Upper lobe of left lung (tissue), 6 donors: ENCODE measurements at regions not wholly inside any gene's neighbourhood (a gene's known extent, or its start where the extent isn't known, plus 50 kb on each side); places are given as distances from the start of the nearest gene placed in this dataset.
A peak's percentile ranks its signal among the peaks of the same experiment; 100 is the strongest.

Experiments
- ATAC-seq, 2 donors: fragments of 200-7000 bp; cut with Tn5 transposase; one replicate each; pipeline ENCODE4 v1.9.1; 2022; ENCODE audit warnings: mild to moderate bottlenecking in 2 of 2, moderate library complexity in 2 of 2; ENCODE audit not compliant: low FRiP score in 2 of 2
- DNase-seq, 2 donors: peaks; one replicate each; pipeline ENCODE4 v3.0.0-alpha.2; 2019 to 2020
- H3K27ac ChIP-seq, 4 donors: fragments of 200-600 bp; sonication (generic); one replicate each; pipeline ENCODE4 v1.5.1; 2016 to 2019
- H3K27me3 ChIP-seq, 4 donors: fragments of 200-600 bp; sonication (generic); one replicate each; pipeline ENCODE4 v1.5.1; 2017 to 2019
- H3K36me3 ChIP-seq, 4 donors: fragments of 200-600 bp; sonication (generic); one replicate each; pipeline ENCODE4 v1.5.1; 2016 to 2019
- H3K4me1 ChIP-seq, 4 donors: fragments of 200-600 bp; sonication (generic); one replicate each; pipeline ENCODE4 v1.5.1; 2018 to 2019
- H3K4me3 ChIP-seq, 4 donors: fragments of 200-600 bp; sonication (generic); one replicate each; pipeline ENCODE4 v1.5.1; 2017 to 2019; ENCODE audit warnings: mild to moderate bottlenecking in 2 of 4, moderate library complexity in 1 of 4
- H3K9me3 ChIP-seq, 4 donors: fragments of 200-600 bp; sonication (generic); one replicate each; pipeline ENCODE4 v1.5.1; 2018 to 2019
- CTCF ChIP-seq, 6 experiments: fragments of 450-650 bp in 4 of 6; fragments of 200-600 bp in 2 of 6; sonication (generic) in 2 of 6; IDR thresholded peaks; one replicate each; pipeline ENCODE4 v1.5.1; 2016 to 2019; ENCODE audit warnings: antibody characterized with exemption in 6 of 6
- EP300 ChIP-seq, 4 donors: sonication (generic); formaldehyde crosslinking; IDR thresholded peaks; one replicate each; pipeline ENCODE4 v1.5.1; 2017; ENCODE audit warnings: antibody characterized with exemption in 4 of 4, control low read depth in 2 of 4
- POLR2A ChIP-seq, 4 donors: fragments of 450-650 bp; IDR thresholded peaks; one replicate each; pipeline ENCODE4 v1.5.1; 2016 to 2017; ENCODE audit warnings: antibody characterized with exemption in 4 of 4, mild to moderate bottlenecking in 2 of 4
- POLR2AphosphoS5 ChIP-seq, 2 donors: sonication (generic); formaldehyde crosslinking; IDR thresholded peaks; one replicate each; pipeline ENCODE4 v1.5.1; 2017; ENCODE audit warnings: antibody characterized with exemption in 2 of 2
- WGBS, 2 donors: methylation state at CpG; one replicate each; pipeline ENCODE4 v1.1.5; 2017 to 2018; 5-methylcytosine and 5-hydroxymethylcytosine counted together
- donor health status: DM: no; HTN: no; CAD: no; lungs with moderate emphysema.
- donor health status: DM: no; HTN: yes; CAD: no; lungs with severe emphysema.

- Histone ChIP-seq H3K27ac (no peak overlapping the region), H3K9me3 (no peaks in the 10 kb centered on the region), H3K36me3 (no peaks in the 10 kb centered on the region), H3K27me3 (no peaks in the 10 kb centered on the region), H3K4me1 (no peaks in the 10 kb centered on the region), H3K4me3 (no peak overlapping the region)
- DNase-seq, result no peak
- ATAC-seq, result peak in 1 of 2 donors; percentile 79
- TF ChIP-seq CTCF (IDR thresholded peaks at IDR 0.05) (no peak), EP300 (IDR thresholded peaks at IDR 0.05) (no peak), POLR2A (IDR thresholded peaks at IDR 0.05) (no peak), POLR2AphosphoS5 (IDR thresholded peaks at IDR 0.05) (no peak)
- WGBS, 2 donors, result 62 to 79% methylated on average over 4 of the region's 4 CpGs
Observed at GRCh38 chr22:27170491-27170890, 513.1 kb downstream of the MIAT start.

DNA sequence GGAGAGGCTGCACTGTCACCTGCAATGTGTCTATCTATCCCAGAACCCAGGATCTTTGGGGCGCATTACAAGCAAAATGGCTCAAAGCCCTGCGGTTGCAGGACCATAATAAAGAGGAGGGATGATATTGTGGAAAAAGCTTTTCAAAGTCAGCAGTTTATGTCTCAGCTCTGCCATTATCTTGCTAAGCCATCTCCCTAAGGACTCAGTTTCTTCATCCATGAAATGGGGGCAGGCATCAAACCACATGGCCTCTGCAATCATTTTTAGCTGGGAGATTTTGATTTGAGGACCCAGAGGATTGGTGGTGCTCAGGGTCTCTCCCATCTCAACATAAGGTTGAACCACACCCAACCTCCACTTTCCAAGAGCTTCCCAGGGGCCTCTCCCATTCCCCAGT is 513.8 kb downstream of the MIAT start:
- Histone ChIP-seq H3K36me3 (no peaks in the 10 kb centered on the region), H3K27ac (no peak overlapping the region), H3K9me3 (no peaks in the 10 kb centered on the region), H3K27me3 (no peaks in the 10 kb centered on the region), H3K4me3 (no peak overlapping the region), H3K4me1 (no peaks in the 10 kb centered on the region)
- 86 to 92% methylated on average over 2 of the region's 2 CpGs for WGBS, 2 donors
- ATAC-seq, result no peak
- TF ChIP-seq CTCF (IDR thresholded peaks at IDR 0.05), result no peak
- no peak for TF ChIP-seq POLR2AphosphoS5 (IDR thresholded peaks at IDR 0.05)
- TF ChIP-seq POLR2A (IDR thresholded peaks at IDR 0.05), result no peak
- TF ChIP-seq EP300 (IDR thresholded peaks at IDR 0.05), result no peak
- no peak for DNase-seq

DNA sequence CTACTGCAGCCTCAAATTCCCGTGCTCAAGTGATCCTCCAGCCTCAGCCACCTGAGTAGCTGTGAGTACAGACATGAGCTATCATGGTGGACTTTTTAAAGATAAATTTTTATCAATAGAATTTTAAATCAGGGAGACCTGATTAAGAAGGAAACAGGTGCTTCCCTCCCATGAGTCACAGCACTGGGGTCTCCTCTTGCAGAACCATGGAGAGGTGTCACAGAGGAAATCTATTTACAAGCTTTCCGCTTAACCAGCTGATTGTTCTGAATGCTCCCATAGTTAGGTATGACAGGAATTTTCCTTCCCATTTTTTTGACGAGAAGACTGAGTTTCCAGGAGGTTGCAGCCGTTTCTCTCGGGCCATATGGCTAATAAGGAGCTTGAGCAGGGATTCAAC is 516.1 kb downstream of the MIAT start:
- H3K4me3 ChIP-seq, result no peak overlapping the region
- H3K27ac ChIP-seq, result no peak overlapping the region
- DNase-seq (no peak), ATAC-seq (no peak)
- H3K9me3 ChIP-seq, result no peaks in the 10 kb centered on the region
- 57 to 67% methylated on average over 5 of the region's 5 CpGs for WGBS, 2 donors
- H3K36me3 ChIP-seq, result no peaks in the 10 kb centered on the region
- no peaks in the 10 kb centered on the region for H3K4me1 ChIP-seq
- TF ChIP-seq POLR2A (IDR thresholded peaks at IDR 0.05), result no peak
- no peak for TF ChIP-seq POLR2AphosphoS5 (IDR thresholded peaks at IDR 0.05)
- TF ChIP-seq CTCF (IDR thresholded peaks at IDR 0.05), result no peak
- no peak for TF ChIP-seq EP300 (IDR thresholded peaks at IDR 0.05)
- H3K27me3 ChIP-seq, result no peaks in the 10 kb centered on the region

DNA sequence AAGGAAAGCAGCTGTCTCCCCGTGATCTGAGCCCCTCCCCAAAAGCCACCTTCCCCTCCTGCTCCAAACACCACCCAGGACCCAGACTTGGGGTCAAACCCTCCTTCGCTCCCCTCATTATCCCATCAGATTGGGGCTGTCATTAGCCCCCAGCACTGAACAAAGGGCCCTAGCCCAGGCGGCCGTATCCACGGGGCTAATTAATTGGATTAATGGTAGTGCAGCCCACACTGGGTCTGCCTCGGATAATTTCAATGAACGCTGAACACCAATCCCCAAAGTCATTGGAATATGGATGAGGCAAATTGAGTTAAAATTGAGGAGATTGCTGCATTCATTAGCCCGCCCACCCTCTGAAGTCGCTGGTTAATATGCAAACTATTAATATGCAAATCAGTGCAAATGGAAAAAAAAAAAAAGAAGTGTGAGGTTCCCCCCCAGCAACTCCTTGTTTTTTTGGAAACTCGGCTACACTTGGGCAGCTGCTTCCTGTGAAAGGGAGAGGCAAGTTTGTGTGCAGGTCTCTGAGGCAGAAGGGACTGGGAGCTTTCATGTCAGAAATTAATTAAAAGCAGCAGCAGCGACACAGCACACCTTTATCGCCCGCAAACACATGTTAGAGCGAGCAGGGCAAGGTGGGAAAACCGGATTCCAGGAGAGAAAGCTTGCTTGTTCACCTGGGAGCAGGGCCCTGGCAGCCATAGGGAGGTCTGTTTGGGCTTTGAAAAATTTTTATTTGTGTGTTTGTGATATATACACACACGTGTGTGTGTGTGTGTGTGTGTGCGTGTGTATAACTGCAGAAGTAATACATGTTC is 517.8 kb downstream of the MIAT start:
- TF ChIP-seq POLR2AphosphoS5 (IDR thresholded peaks at IDR 0.05), result no peak
- no peak for TF ChIP-seq EP300 (IDR thresholded peaks at IDR 0.05)
- TF ChIP-seq POLR2A (IDR thresholded peaks at IDR 0.05), result no peak
- TF ChIP-seq CTCF (IDR thresholded peaks at IDR 0.05), result no peak
- Histone ChIP-seq H3K27ac (no peak overlapping the region), H3K36me3 (no peaks in the 10 kb centered on the region), H3K4me1 (no peaks in the 10 kb centered on the region), H3K4me3 (no peak overlapping the region), H3K9me3 (no peaks in the 10 kb centered on the region), H3K27me3 (no peaks in the 10 kb centered on the region)
- 62% methylated on average over 17 of the region's 17 CpGs for WGBS, 2 donors
- ATAC-seq (no peak), DNase-seq (no peak)

- WGBS, 2 donors, result 56 to 62% methylated on average over 2 of the region's 2 CpGs
- no peak for TF ChIP-seq EP300 (IDR thresholded peaks at IDR 0.05)
Observed at GRCh38 chr22:27175974-27176373, 518.6 kb downstream of the MIAT start.

More at GRCh38 chr22:27175974-27176373, 518.6 kb downstream of the MIAT start:
- no peak for ATAC-seq
- no peaks in the 10 kb centered on the region for H3K36me3 ChIP-seq
- H3K4me3 ChIP-seq, result no peak overlapping the region
- no peaks in the 10 kb centered on the region for H3K27me3 ChIP-seq
- DNase-seq, result no peak
- H3K4me1 ChIP-seq, result no peaks in the 10 kb centered on the region
- H3K9me3 ChIP-seq, result no peaks in the 10 kb centered on the region
- no peak overlapping the region for H3K27ac ChIP-seq
